Ovary (tissue), 7 donors: ENCODE measurements at regions not wholly inside any gene's neighbourhood (a gene's known extent, or its start where the extent isn't known, plus 50 kb on each side); places are given as distances from the start of the nearest gene placed in this dataset.

Experiments
- DNase-seq, 5 donors: peaks; one replicate each; pipeline ENCODE4 v3.0.0-alpha.2; 2019 to 2020
- H3K27ac ChIP-seq, 2 donors: fragments of 200-600 bp; one replicate each; pipeline versions ENCODE4 v1.5.1 to v1.8.0; 2019 to 2022
- H3K27me3 ChIP-seq: fragments of 200-600 bp; one replicate; pipeline ENCODE4 v1.8.0; 2022
- H3K36me3 ChIP-seq: fragments of 200-600 bp; sonication (generic); one replicate; pipeline ENCODE4 v1.5.1; 2019
- H3K4me1 ChIP-seq: one replicate; pipeline ENCODE4 v1.8.1; 2013; ENCODE audit warnings: mild to moderate bottlenecking, moderate library complexity; ENCODE audit not compliant: insufficient read depth
- H3K4me3 ChIP-seq: fragments of 200-600 bp; sonication (generic); one replicate; pipeline ENCODE4 v1.5.1; 2017
- H3K9me3 ChIP-seq, 2 donors: fragments of 200-600 bp in 1 of 2; sonication (generic) in 1 of 2; one replicate each; pipeline versions ENCODE4 v1.5.1 to v1.8.1; 2013 to 2019; ENCODE audit warnings: mild to moderate bottlenecking in 1 of 2, moderate library complexity in 1 of 2
- EP300 ChIP-seq: sonication (generic); formaldehyde crosslinking; IDR thresholded peaks from one replicate; pipeline ENCODE4 v1.6.1; 2017; ENCODE audit warnings: antibody characterized with exemption
- POLR2A ChIP-seq: fragments of 450-650 bp; IDR thresholded peaks from one replicate; pipeline ENCODE4 v1.6.1; 2017; ENCODE audit warnings: antibody characterized with exemption, mild to moderate bottlenecking, moderate library complexity
- WGBS, 3 donors: extraction: QIAGEN DNeasy Blood & Tissue Kit in 1 of 3; methylation state at CpG; one replicate each; pipeline versions ENCODE4 v1.1.5 to v1.1.7; 2013 to 2017; 5-methylcytosine and 5-hydroxymethylcytosine counted together
- intact Hi-C, 4 donors: fragments of 100-400 bp; cut with DNase I; formaldehyde crosslinking; loops; one replicate each; pipeline versions ENCODE4 v1.11.0 to v1.15.1; 2022 to 2023
- TF ChIP-seq, protein P1 (sequence below), 3 donors: fragments of 450-650 bp in 2 of 3; fragments of 200-600 bp in 1 of 3; IDR thresholded peaks; one replicate each; pipeline versions ENCODE4 v1.5.1 to v1.8.0; 2016 to 2022; ENCODE audit warnings: antibody characterized with exemption in 3 of 3, mild to moderate bottlenecking in 1 of 3
- donor health status: DM: no; HTN: no; CAD: no; lungs with moderate emphysema.
- donor health status: DM: no; HTN: no; CAD: no.
- donor health status: Bipolar disorder and iron deficiency.
- donor health status: DM: no; HTN: no; CAD: no.
- donor health status: DM: yes; HTN: yes; CAD: no.

DNA sequence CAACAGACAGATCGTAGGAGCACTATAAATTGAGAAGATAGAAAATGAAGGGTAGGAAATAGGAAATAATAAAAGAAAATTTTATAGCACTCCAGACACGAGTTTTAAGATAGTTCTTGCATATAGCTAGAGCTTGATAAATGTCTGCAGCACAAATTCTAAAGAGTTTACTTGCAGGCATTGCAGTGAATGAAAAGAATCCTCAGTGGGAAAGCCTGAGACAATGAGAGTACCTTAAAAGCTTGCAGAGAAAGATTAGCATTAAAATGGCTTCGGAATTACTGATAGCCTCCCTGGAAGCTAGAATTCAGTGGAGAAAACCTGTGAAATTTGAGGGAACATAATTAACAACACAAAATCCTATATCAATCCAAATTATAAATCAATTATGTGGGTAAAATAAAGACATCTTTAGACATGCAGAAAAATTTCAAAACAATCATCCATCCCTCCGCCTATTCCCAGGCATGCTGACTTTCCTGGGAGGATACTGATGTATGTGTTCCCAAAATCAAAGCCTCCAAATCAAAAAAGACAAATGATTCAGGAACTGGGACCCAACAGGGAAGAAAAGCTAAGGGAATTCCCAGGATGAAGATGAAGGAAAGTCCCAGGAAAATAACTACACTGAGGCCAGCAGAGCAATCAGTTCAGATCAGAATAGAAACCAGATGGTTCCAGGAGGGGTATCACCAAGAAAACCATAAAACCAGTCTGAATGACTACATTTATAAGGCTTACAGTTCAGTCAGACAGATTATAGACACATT, 305.9 kb upstream of the USP25 start:
- 81 to 86% (median 84%) methylated on average over 4 of the region's 4 CpGs for WGBS, 3 donors
- H3K36me3 ChIP-seq, result no peaks in the 10 kb centered on the region
- no peaks in the 10 kb centered on the region for H3K27me3 ChIP-seq
- H3K4me1 ChIP-seq, result peaks cover 5% of the 10 kb centered on the region
- H3K27ac ChIP-seq, result no peak overlapping the region
- intact Hi-C loops, result no loop called here
- DNase-seq, result no peak
- H3K4me3 ChIP-seq, result no peak overlapping the region
- TF ChIP-seq, protein P1, sequence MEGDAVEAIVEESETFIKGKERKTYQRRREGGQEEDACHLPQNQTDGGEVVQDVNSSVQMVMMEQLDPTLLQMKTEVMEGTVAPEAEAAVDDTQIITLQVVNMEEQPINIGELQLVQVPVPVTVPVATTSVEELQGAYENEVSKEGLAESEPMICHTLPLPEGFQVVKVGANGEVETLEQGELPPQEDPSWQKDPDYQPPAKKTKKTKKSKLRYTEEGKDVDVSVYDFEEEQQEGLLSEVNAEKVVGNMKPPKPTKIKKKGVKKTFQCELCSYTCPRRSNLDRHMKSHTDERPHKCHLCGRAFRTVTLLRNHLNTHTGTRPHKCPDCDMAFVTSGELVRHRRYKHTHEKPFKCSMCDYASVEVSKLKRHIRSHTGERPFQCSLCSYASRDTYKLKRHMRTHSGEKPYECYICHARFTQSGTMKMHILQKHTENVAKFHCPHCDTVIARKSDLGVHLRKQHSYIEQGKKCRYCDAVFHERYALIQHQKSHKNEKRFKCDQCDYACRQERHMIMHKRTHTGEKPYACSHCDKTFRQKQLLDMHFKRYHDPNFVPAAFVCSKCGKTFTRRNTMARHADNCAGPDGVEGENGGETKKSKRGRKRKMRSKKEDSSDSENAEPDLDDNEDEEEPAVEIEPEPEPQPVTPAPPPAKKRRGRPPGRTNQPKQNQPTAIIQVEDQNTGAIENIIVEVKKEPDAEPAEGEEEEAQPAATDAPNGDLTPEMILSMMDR (IDR thresholded peaks at IDR 0.05), result no peak
- no peak for TF ChIP-seq EP300
- no peak for TF ChIP-seq POLR2A
- no peaks in the 10 kb centered on the region for H3K9me3 ChIP-seq

DNA sequence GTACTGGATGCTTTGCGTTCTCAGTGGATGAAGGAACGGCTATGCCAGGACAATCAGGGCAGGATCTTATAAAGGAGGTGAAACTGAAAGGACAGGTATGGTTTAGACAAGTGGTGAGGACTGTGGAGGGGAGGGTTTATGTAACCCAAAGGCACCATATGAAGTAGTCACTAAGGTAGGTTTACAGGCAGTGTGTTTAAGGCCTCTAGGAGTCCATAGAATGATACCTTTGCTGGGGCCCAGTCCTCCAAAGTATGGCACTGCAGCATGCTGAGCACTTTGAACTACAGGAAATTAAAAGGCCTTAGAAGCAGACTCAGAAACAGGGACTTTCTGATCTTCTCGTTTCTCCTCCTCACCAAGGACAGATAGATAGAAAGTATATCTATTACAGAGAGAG, 304.7 kb upstream of the USP25 start:
- DNase-seq, result no peak
- H3K4me1 ChIP-seq, result peaks cover 5% of the 10 kb centered on the region
- no peak overlapping the region for H3K4me3 ChIP-seq
- no peak overlapping the region for H3K27ac ChIP-seq
- WGBS, 3 donors, result 81 to 89% (median 83%) methylated on average over 3 of the region's 3 CpGs
- intact Hi-C loops, result no loop called here
- H3K36me3 ChIP-seq, result no peaks in the 10 kb centered on the region
- TF ChIP-seq, protein P1 (IDR thresholded peaks at IDR 0.05), result no peak
- no peak for TF ChIP-seq EP300
- TF ChIP-seq POLR2A, result no peak
- H3K27me3 ChIP-seq, result no peaks in the 10 kb centered on the region
- H3K9me3 ChIP-seq, result no peaks in the 10 kb centered on the region

DNA sequence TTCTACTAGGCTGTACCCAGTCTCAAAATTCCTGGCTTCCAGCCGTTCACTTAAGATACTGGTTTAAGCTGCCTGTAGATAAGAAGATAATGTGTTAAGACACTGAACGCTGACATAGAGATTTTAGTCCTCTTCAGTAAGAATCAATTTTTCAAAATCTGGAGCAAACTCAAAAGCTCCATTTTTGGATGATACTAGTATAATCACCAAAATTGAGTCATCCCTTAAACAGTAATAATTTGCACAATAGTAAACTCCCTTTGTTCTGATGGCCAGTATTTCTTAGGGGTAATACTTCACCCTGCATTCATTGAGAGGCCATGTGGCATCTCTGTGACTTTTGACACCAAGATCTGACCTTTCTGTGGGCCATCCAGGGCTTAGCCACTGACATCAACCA, 299.8 kb upstream of the USP25 start:
- Histone ChIP-seq H3K4me1 (no peaks in the 10 kb centered on the region), H3K9me3 (no peaks in the 10 kb centered on the region), H3K27me3 (no peaks in the 10 kb centered on the region), H3K4me3 (no peak overlapping the region), H3K27ac (no peak overlapping the region), H3K36me3 (no peaks in the 10 kb centered on the region)
- DNase-seq, result no peak
- WGBS, 3 donors, result 20 to 51% (median 50%) methylated on average over 2 of the region's 2 CpGs
- TF ChIP-seq EP300, result no peak
- TF ChIP-seq, protein P1 (IDR thresholded peaks at IDR 0.05), result no peak
- TF ChIP-seq POLR2A, result no peak
- intact Hi-C loops, result no loop called here

DNA sequence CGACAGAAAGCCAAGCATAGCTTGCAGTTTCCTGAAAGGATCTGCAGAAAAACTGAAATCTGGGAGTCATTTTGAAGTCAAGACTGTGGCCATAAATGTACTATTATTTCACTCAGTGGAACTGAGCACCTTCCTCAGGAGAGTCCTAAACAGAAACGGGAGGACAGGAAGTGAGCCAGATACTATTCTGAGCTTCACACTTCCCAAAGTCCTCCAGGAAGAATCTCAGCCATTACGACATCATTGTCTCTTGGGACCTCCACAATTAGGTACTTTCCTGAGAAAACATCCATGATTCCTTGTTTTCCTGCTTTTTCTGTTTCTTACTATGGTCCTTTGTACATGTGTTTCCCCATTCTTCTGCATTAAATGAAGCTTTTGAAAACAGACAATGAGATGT, 299.2 kb upstream of the USP25 start:
- H3K36me3 ChIP-seq, result no peaks in the 10 kb centered on the region
- H3K27ac ChIP-seq, result no peak overlapping the region
- no peaks in the 10 kb centered on the region for H3K27me3 ChIP-seq
- no peak for DNase-seq
- TF ChIP-seq EP300 (no peak), POLR2A (no peak)
- TF ChIP-seq, protein P1 (IDR thresholded peaks at IDR 0.05), result no peak
- no peaks in the 10 kb centered on the region for H3K4me1 ChIP-seq
- WGBS, 3 donors, result 55 to 65% (median 59%) methylated on average over 3 of the region's 3 CpGs
- intact Hi-C loops, result no loop called here
- no peak overlapping the region for H3K4me3 ChIP-seq
- no peaks in the 10 kb centered on the region for H3K9me3 ChIP-seq
